ENCODE measurements at regions not wholly inside any gene's neighbourhood (a gene's known extent, or its start where the extent isn't known, plus 50 kb on each side); places are given as distances from the start of the nearest gene placed in this dataset.

DNA sequence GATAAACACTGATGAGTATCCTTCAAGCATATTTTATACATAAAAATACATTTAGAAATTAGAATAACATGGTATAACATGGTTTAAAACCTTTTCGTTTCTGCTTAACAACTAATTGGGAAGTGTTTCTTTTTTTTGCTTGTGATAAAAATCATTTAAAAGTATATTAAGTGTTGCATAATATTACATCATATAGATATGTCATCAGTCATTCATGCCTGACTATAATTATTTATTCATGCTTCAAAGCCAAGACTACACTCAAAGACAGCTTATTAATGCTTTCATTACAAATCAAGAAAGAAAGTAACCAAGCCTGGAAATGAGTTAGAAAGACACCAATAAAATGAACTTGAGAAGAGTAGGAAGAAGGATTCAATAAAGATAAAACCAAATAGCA, 136.6 kb upstream of the TP63 start:
- TF ChIP-seq, protein P1, sequence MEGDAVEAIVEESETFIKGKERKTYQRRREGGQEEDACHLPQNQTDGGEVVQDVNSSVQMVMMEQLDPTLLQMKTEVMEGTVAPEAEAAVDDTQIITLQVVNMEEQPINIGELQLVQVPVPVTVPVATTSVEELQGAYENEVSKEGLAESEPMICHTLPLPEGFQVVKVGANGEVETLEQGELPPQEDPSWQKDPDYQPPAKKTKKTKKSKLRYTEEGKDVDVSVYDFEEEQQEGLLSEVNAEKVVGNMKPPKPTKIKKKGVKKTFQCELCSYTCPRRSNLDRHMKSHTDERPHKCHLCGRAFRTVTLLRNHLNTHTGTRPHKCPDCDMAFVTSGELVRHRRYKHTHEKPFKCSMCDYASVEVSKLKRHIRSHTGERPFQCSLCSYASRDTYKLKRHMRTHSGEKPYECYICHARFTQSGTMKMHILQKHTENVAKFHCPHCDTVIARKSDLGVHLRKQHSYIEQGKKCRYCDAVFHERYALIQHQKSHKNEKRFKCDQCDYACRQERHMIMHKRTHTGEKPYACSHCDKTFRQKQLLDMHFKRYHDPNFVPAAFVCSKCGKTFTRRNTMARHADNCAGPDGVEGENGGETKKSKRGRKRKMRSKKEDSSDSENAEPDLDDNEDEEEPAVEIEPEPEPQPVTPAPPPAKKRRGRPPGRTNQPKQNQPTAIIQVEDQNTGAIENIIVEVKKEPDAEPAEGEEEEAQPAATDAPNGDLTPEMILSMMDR (IDR thresholded peaks at IDR 0.05): no peak
- TF ChIP-seq POLR2A (IDR thresholded peaks at IDR 0.05): no peak
- no peak for TF ChIP-seq EP300 (IDR thresholded peaks at IDR 0.05)
